ENCODE measurements at regions not wholly inside any gene's neighbourhood (a gene's known extent, or its start where the extent isn't known, plus 50 kb on each side); places are given as distances from the start of the nearest gene placed in this dataset.
A peak's percentile ranks its signal among the peaks of the same experiment; 100 is the strongest.

DNA sequence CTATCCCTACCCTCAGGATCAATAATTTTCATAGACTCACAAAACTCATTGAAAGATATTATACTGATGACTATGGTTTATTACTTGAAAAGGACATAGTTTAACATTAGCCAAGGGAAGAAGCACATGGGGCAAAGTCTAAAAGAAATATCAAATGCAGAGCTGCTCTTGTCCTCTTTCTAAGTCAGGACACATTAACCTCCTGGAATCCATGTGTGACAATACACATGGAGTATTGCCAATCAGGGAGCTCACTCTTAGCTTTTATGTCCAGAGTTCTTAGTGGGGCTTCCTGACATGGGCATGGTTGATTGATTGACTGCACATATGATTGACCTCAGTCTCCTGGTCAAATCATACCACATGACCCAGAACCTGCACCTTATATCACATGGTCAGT, 165.5 kb upstream of the COX7C start:
- H3K27me3 Mint-ChIP-seq (ENCODE audit: unreplicated experiment): no peaks in the 10 kb centered on the region
- BruUV-seq (replicated peaks): no TSS peak
- no peaks in the 10 kb centered on the region for H3K36me3 Mint-ChIP-seq (ENCODE audit: insufficient read depth, unreplicated experiment)

DNA sequence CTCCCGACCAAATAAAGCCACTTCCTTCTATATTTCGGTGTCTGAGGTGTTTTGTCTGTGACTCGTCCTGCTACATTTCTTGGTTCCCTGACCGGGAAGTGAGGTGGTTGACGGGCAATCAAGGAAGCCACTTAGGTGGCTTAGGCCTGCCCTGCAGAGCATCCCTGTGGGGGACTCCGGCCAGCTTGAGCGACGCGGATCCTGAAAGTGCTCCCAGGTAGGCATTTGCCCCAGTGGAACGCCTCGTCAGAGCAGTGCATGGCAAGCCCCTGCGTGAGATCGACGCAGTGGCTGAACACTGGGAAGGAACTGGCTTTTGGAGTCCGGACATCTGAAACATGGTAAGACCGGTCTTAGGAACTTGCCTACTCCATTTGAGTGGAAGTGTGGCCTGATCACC, 157.2 kb upstream of the COX7C start:
- Mint-ChIP-seq H3K4me1 (ENCODE audit: low read depth, unreplicated experiment) (peaks cover 12% of the 10 kb centered on the region), H3K27ac (ENCODE audit: unreplicated experiment) (peak overlapping the region; percentile 52), H3K36me3 (ENCODE audit: insufficient read depth, unreplicated experiment) (peaks cover 10% of the 10 kb centered on the region), H3K9me3 (ENCODE audit: low read depth, unreplicated experiment) (peaks cover 16% of the 10 kb centered on the region), H3K4me3 (ENCODE audit: low read depth, unreplicated experiment) (no peak overlapping the region), H3K27me3 (ENCODE audit: unreplicated experiment) (no peaks in the 10 kb centered on the region)
- intact Hi-C loops (cut with micrococcal nuclease; ENCODE audit: unreplicated experiment): no loop called here
- BruUV-seq (replicated peaks): no TSS peak
- TF ChIP-seq, protein P1, sequence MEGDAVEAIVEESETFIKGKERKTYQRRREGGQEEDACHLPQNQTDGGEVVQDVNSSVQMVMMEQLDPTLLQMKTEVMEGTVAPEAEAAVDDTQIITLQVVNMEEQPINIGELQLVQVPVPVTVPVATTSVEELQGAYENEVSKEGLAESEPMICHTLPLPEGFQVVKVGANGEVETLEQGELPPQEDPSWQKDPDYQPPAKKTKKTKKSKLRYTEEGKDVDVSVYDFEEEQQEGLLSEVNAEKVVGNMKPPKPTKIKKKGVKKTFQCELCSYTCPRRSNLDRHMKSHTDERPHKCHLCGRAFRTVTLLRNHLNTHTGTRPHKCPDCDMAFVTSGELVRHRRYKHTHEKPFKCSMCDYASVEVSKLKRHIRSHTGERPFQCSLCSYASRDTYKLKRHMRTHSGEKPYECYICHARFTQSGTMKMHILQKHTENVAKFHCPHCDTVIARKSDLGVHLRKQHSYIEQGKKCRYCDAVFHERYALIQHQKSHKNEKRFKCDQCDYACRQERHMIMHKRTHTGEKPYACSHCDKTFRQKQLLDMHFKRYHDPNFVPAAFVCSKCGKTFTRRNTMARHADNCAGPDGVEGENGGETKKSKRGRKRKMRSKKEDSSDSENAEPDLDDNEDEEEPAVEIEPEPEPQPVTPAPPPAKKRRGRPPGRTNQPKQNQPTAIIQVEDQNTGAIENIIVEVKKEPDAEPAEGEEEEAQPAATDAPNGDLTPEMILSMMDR (IDR thresholded peaks at IDR 0.05; ENCODE audit: unreplicated experiment): no peak
- no peak for DNase-seq
- CTCF ChIA-PET: interaction anchor here (1.4 kb wide), 1 partner anchor 11 kb away, joined by 3 read pairs; no protein-coding TSS in a partner anchor

More for the DNA sequence above, 165.5 kb upstream of the COX7C start:
- intact Hi-C loops (cut with micrococcal nuclease; ENCODE audit: unreplicated experiment): no loop called here
- peaks cover 4% of the 10 kb centered on the region for H3K9me3 Mint-ChIP-seq (ENCODE audit: low read depth, unreplicated experiment)
- no peak overlapping the region for H3K4me3 Mint-ChIP-seq (ENCODE audit: low read depth, unreplicated experiment)
- no peaks in the 10 kb centered on the region for H3K4me1 Mint-ChIP-seq (ENCODE audit: low read depth, unreplicated experiment)
- DNase-seq: no peak
- CTCF ChIA-PET: no interaction called here
- TF ChIP-seq, protein P1 (IDR thresholded peaks at IDR 0.05; ENCODE audit: unreplicated experiment): no peak
- no peak overlapping the region for H3K27ac Mint-ChIP-seq (ENCODE audit: unreplicated experiment)

DNA sequence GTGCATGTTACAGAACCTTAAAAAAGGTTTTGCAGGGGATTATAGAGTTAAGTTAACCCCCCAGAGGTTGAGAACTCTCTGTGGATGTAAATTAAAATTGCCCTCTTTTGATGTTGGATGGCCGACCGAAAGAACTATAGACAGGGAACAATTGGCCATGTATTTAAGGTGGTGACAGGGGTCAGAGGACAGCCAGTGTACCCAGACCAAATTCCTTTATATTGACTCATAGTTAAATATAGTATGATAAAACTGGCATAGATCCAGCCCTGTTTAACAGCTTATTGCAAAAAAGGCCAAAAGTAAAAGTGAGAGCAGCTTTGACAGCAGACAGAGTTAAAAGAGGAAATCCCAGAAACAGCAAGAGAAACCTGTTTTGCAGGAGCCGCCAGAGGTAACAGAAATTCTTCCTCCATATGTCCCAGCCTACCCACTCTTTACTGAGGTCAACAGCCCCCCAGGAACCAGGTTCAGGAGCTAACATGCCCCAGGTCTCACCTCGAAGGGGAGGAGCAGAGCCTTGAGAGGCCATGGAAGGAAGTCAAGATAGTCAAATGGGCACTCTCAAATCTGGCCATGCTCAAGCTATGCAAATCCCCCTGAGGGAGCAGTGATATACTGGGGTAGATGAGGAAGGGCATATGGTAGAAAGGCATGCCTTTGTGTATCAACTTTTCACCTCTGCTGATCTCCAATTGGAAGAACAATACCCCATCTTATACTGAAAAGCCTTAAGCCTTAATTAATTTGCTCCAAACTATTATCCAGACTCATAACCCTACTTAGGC, 156.4 kb upstream of the COX7C start:
- Mint-ChIP-seq H3K27ac (ENCODE audit: unreplicated experiment) (peak overlapping the region; percentile 57), H3K36me3 (ENCODE audit: insufficient read depth, unreplicated experiment) (peaks cover 12% of the 10 kb centered on the region), H3K27me3 (ENCODE audit: unreplicated experiment) (no peaks in the 10 kb centered on the region), H3K4me1 (ENCODE audit: low read depth, unreplicated experiment) (peaks cover 12% of the 10 kb centered on the region), H3K4me3 (ENCODE audit: low read depth, unreplicated experiment) (peak overlapping the region; percentile 48), H3K9me3 (ENCODE audit: low read depth, unreplicated experiment) (peaks cover 17% of the 10 kb centered on the region)
- intact Hi-C loops (cut with micrococcal nuclease; ENCODE audit: unreplicated experiment): no loop called here
- peak; percentile 69 for DNase-seq
- CTCF ChIA-PET: interaction anchor here (0.6 to 0.7 kb wide), 2 partner anchors 22 to 170 kb away, joined by 3 to 4 read pairs; no protein-coding TSS in a partner anchor
- TF ChIP-seq, protein P1 (IDR thresholded peaks at IDR 0.05; ENCODE audit: unreplicated experiment): no peak
- BruUV-seq (replicated peaks): no TSS peak

DNA sequence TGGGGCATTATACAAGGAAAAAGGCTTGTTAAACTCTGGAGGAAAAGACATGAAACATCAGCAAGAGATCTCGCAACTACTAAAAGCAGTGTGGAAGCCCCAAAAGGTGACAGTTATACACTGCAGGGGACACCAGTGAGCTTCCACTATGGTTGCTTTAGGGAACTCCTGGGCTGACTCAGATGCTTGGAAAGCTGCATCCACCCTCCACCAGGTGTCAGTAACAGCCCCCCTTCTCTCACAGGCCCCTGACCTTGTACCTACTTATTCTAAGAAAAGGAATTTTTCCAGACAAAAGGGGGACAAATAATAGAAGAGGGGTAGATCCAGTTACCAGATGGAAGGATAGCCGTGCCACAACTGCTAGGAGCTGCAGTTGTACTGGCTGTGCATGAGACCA, 154.4 kb upstream of the COX7C start:
- no peak for DNase-seq
- peaks cover 15% of the 10 kb centered on the region for H3K9me3 Mint-ChIP-seq (ENCODE audit: low read depth, unreplicated experiment)

More for the DNA sequence above, 154.4 kb upstream of the COX7C start:
- Mint-ChIP-seq H3K4me3 (ENCODE audit: low read depth, unreplicated experiment) (no peak overlapping the region), H3K27me3 (ENCODE audit: unreplicated experiment) (no peaks in the 10 kb centered on the region), H3K27ac (ENCODE audit: unreplicated experiment) (no peak overlapping the region), H3K4me1 (ENCODE audit: low read depth, unreplicated experiment) (peaks cover 12% of the 10 kb centered on the region), H3K36me3 (ENCODE audit: insufficient read depth, unreplicated experiment) (peaks cover 12% of the 10 kb centered on the region)
- intact Hi-C loops (cut with micrococcal nuclease; ENCODE audit: unreplicated experiment): no loop called here
- TF ChIP-seq, protein P1 (IDR thresholded peaks at IDR 0.05; ENCODE audit: unreplicated experiment): no peak
- no TSS peak for BruUV-seq (replicated peaks)
- CTCF ChIA-PET: no interaction called here
